ENCODE measurements at regions not wholly inside any gene's neighbourhood (a gene's known extent, or its start where the extent isn't known, plus 50 kb on each side); places are given as distances from the start of the nearest gene placed in this dataset.

DNA sequence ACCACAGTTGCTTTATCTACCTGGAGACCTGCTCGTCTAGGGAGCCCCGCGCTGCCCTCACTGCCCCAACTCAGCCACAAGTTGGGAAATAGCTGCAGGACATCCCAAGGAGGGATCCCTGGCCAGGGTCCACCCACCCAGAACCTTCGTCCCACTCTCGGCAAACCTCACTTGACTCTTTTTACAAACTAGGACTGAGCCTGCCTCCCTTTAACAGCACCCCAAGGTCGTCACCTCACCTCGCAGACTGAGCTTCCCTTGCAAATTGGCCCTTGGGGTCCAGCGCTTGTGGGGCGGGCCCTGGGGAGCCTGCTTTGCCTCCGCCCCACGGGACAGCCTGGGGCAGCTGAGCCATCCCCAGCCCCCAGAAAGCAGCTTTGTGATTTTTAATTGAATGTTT, 1505.8 kb downstream of the TBC1D22A start:
- TF ChIP-seq ZFX (IDR thresholded peaks at IDR 0.05; ENCODE audit: borderline replicate concordance): no peak
- TF ChIP-seq, protein P1, sequence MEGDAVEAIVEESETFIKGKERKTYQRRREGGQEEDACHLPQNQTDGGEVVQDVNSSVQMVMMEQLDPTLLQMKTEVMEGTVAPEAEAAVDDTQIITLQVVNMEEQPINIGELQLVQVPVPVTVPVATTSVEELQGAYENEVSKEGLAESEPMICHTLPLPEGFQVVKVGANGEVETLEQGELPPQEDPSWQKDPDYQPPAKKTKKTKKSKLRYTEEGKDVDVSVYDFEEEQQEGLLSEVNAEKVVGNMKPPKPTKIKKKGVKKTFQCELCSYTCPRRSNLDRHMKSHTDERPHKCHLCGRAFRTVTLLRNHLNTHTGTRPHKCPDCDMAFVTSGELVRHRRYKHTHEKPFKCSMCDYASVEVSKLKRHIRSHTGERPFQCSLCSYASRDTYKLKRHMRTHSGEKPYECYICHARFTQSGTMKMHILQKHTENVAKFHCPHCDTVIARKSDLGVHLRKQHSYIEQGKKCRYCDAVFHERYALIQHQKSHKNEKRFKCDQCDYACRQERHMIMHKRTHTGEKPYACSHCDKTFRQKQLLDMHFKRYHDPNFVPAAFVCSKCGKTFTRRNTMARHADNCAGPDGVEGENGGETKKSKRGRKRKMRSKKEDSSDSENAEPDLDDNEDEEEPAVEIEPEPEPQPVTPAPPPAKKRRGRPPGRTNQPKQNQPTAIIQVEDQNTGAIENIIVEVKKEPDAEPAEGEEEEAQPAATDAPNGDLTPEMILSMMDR (IDR thresholded peaks at IDR 0.05): no peak
- no peak overlapping the region for H3K27ac ChIP-seq

DNA sequence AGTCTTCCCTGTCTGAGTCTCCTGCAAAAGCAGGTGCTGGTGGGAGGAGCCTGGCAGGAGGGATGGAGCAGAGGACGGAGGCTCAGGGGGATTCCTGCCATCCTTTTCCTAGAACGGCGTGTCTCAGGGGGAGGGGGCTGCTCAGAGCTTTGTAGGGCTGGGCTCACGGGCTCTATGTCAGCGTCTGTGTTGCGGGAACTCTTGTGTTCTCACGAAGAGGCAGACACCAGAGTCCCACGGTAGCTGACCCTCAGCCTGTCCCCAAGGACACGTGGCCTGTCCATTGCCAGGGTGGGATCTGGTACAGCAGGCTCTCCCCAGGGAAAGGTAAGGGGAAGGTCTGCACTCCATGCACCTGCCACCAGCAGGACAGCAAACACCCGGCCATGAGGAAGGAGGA, 1505.2 kb downstream of the TBC1D22A start:
- no peak overlapping the region for H3K27ac ChIP-seq
- TF ChIP-seq ZFX (IDR thresholded peaks at IDR 0.05; ENCODE audit: borderline replicate concordance): no peak
- TF ChIP-seq, protein P1 (IDR thresholded peaks at IDR 0.05): no peak

DNA sequence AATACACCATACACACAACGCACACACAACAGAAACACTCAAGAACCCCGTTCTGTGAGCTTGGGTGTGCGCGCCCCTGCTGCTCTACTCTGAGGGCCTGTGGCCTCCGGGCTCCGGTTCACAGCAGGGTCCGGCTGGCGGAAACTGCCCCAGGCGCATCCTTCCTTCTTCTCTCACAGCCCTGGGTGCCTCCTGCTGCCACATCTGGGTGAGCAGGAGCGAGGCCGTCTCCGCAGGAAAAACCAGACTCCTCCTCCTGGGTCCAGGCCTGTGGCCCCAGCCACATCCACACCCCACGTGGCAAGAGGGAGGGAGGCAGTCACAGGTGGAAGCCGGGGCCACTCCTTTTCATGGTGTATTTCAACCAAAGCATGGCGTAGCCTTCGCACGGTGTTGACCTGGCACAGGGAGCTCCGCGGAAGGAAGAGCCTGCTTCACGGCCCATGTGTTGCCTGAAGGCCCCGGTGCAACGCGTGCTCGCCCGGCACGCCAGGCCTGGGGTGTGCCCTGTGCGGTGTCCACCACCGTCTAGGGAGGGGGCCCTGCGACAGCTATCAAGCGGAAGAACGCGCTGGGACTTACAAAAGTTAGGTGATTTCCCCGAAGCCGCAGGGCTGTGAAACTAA, 1502.7 kb downstream of the TBC1D22A start:
- no peak overlapping the region for H3K27ac ChIP-seq
- TF ChIP-seq, protein P1 (IDR thresholded peaks at IDR 0.05): no peak
- no peak for TF ChIP-seq ZFX (IDR thresholded peaks at IDR 0.05; ENCODE audit: borderline replicate concordance)

DNA sequence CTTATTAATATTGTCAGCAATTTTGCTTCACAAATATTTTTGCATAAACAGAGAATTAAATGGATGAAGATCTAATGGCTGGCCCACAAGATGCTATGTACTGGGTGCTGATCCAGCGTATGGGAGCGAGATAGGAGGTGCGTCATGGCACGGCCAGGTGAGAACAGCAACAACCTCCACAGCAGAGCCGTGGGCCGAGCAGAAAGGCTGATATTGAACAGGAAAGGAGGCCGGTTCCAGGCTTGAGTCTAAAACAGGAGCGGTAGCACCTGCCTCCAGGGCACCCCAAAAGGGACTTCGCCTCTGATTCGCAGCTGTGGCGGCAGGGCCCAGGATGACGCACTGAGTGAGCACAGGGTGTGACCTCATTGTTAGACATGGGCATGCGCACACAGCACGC, 1502.1 kb downstream of the TBC1D22A start:
- H3K27ac ChIP-seq: no peak overlapping the region
- TF ChIP-seq, protein P1 (IDR thresholded peaks at IDR 0.05): no peak
- no peak for TF ChIP-seq ZFX (IDR thresholded peaks at IDR 0.05; ENCODE audit: borderline replicate concordance)

DNA sequence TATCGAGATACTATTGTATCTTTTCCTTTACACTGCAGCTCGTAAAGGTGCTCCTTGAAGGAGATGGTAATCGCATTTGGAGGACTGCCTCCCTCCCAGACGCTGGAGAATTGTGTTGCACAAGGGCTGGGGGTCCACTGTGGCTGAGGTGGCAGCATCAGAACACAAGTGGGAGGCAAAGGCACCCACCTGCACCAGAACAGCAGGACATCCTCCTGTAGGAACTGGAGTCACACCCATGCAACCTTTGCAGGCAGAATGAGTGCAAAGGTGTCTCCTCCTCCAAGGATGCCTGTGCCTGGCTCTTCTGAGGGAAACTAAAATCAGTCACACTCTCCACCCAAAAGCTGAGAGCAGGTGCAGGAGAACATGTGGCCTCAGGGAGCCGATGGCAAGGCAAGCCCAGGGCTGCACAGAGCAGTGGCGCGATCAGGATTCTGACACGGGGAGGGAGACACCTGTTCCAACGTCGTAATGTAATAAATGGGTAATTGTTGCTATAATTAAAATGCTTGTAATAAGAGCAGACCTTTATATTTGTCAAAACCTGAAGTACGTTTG, 1501.4 kb downstream of the TBC1D22A start:
- TF ChIP-seq ZFX (IDR thresholded peaks at IDR 0.05; ENCODE audit: borderline replicate concordance): no peak
- TF ChIP-seq, protein P1 (IDR thresholded peaks at IDR 0.05): no peak
- H3K27ac ChIP-seq: no peak overlapping the region

DNA sequence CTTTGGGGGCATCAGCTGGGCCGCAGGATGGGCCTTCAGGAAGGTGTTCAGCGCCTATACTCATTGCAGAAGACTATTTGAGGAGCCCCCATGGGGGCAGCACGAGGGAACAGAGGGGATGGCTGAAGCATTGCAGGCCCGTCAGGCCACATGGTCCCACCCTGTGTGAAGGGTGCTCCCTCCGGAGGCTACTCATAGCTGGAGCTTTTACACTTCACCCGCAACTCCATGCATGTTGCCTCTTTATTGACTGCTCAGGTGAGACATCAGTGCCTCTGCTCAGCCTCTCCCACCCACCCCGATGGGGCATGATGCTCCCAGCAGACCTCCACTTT, 1500.9 kb downstream of the TBC1D22A start:
- no peak for TF ChIP-seq ZFX (IDR thresholded peaks at IDR 0.05; ENCODE audit: borderline replicate concordance)
- TF ChIP-seq, protein P1 (IDR thresholded peaks at IDR 0.05): no peak
- H3K27ac ChIP-seq: no peak overlapping the region

DNA sequence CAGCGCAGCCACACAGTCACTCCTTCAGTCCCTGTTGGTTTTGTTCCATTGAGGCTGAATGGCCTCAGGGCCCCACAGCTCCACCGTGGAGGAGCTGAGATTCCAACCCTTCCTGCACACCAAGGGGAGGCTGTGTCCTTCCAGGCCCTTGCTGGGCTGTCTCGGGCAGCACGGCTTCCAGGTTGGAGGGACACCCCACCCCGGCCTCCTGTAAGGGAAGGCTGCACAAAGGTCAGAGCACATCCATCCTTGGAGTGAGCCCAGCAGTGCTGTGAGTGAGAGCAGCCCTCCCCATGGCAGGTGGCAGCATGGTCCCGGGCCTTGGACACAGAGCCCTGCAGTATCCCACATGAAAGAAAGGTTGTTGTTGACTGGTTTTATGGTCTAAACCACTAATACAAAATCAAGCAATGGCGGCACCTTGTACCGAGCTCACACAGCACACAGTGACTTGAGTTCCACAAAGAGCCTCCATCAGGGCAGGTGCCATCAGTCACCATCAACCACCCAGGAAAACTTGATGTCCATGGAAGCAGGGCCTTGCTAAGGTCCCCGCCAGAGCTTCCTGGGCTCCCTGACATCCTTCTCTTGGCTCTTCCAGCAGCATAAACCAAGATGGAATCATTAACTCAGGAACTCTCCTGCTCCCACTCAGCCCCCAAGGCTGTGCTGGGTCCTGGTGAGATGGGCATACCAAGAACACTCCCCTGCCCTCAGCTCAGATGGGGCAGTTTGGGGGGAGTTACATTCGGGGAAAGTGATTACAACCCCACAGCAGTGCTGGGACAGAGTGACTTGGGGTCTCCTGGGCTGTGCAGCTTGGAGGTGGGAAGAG, 1500.4 kb downstream of the TBC1D22A start:
- TF ChIP-seq, protein P1 (IDR thresholded peaks at IDR 0.05): no peak
- no peak for TF ChIP-seq ZFX (IDR thresholded peaks at IDR 0.05; ENCODE audit: borderline replicate concordance)
- H3K27ac ChIP-seq: no peak overlapping the region
